HG03342 (cell line): ENCODE measurements at regions not wholly inside any gene's neighbourhood (a gene's known extent, or its start where the extent isn't known, plus 50 kb on each side); places are given as distances from the start of the nearest gene placed in this dataset.

ENCODE experiments used
- ATAC-seq: cut with Tn5 transposase; IDR thresholded peaks from one replicate; pipeline ENCODE4 v1.9.1; 2021; ENCODE audit warnings: mild to moderate bottlenecking, moderate library complexity; ENCODE audit not compliant: unreplicated experiment

DNA sequence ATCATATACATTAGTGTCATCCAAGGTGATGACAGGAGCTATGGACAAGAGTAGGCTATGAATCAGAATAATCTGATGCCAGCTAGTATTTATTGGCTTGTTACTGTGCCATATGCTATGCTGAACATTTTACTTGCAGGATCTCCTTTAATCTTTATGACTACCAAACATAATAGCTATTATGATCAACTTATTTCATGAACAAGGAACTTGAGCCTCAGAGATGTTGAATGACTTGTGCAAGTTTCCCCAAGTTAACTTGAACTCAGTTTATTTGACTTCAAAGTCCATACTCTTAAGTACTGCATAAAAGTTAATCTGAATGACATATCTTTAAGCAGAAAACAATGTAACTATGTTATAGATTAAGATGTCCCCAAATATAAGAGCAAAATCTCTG lies 178.8 kb upstream of the ARHGAP20 start:
- no peak for ATAC-seq

DNA sequence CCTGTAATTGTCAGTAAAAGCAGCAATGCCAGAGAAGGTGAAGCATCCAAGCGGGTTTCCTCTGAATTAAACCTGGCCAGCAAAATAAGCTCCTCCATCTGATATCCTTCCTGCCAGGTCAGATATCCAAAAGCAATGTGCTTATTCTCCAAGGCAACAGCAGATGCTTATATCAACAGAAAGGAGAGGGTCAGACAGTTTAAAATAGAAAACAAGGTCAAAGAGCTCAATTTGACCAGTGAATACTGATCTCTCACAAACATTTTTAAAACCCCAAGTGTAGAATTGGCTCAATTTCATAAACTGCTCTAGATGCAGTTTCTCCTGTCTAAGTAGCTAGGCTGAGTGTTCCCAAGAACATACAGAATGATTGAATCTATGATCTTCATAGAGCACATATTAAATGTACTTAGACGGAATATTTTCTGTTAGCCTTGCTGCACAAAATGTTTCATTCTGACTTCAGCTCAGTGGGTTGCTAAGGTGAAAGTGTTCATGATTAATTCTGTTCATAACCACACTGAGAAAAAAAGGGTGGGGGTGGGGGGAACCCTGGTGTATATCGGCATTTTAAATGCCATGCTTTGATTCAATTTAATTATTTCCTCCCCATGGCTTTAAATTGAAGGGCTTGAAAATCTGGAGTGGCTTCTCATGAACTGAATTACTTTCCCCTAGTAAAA lies 174.2 kb upstream of the ARHGAP20 start:
- no peak for ATAC-seq

DNA sequence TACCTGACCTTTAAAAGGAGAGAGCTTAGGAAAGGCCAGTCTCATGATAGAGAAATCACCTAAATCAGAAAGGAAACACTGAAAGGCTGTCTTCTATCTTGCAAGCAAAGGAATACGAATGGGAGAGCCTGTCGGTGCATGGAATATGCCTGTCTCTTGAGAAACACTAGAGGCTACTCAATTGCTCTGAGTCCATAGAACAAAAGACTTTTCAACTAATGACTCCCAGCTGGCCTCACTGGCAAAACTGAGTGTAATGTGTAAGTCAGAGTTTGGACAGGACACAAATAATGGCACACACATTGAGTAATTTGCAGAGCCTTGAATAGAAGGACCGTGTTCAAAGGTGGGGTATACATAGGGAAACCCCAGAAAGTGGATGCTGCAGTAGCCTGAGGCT lies 171.0 kb upstream of the ARHGAP20 start:
- ATAC-seq, result no peak

DNA sequence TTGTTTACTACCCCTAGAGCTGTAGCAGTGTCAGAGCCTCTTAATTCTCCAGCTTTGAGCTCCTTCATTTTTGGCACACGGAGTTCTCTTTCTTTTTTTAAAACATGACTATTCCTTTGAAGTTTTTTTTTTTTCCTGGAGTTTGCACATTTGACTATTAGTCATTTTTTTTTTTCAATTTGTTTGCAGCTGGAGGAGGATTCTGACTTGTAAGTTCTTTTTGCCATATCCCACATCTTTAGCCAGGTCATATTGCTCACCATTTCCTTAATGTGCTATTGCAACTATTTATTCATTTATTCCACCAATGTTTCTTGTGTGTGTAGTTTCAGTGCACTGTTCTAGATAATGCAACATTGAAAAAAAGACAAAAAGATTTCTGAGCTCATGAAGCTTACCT lies 166.3 kb upstream of the ARHGAP20 start:
- no peak for ATAC-seq

DNA sequence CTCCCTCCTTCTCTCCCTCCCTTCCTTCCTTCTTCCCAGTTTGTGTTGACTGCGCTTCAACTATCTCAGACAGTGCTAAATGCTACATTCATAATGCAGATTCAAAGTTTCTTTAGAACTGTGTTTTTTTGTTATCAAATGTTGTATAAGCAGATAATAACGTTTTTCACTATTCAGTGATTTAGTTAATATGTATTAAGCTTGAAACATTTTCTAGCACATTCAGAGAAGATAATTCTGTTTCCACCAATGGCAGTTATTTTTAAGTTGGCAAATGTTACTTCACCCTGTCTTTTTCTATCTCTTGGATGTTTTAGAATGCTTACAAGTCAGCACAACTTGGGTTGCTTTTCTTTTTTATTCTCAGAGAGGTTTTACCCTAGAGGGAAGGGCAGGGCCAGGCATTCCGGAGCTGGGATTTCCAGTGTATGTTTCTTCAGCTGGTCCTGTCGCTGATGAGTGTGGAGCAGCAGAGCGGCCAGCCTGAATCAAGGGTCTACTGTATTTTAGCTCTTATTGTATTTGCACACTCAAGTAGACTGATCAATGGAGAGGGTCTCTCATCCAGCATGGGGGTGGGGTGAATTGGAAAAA lies 162.3 kb upstream of the ARHGAP20 start:
- ATAC-seq, result no peak

DNA sequence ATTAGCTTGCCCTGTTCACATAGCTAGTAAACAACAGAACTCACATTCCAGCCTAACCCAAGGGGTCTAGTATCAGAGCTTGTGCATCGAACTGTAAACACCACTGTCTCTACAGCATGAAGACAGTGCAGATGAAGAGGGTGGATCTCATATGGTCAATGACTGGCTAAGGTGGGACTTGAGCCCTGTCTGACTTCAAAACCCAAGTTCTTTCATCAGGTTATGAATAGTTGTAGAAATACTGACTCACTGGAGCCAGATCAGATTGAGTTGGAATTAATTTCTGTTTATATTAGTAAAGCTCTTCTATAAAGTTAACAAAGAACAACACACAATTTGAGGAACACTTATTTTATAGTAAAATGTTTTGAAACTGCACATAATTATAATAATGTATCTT lies 161.7 kb upstream of the ARHGAP20 start:
- no peak for ATAC-seq

DNA sequence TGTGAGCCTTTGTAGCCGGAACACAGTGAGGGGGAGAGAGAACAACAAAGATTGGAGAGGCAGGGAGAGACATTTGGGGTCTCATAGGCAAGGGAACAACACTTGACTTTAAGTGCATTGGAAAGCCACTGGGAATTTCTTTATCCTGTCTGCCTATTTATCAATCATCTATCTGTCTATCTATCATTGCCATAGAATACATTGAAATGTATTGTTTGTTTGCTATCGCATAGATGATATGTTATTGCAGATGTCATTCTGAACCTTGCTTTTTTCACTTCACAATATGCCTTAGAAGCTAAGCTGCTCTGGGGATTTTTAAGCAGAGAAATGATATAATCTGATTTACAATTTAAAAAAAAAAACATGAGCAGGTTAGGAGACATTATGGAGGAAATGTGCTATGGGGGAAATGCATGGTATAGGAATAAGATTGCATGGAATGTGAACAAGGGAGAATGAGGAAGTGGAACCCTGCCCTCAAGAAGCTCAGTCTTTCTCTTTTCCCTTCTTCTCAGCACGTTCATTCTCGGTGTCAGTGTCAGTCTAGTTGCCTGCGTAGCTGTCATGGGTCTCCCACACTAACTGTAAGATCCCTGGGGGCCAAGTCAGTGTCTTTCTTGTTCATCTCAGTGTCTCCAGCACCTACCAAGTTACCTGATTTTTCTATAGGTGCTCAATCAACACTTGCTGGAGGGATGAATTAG lies 158.7 kb upstream of the ARHGAP20 start:
- no peak for ATAC-seq

DNA sequence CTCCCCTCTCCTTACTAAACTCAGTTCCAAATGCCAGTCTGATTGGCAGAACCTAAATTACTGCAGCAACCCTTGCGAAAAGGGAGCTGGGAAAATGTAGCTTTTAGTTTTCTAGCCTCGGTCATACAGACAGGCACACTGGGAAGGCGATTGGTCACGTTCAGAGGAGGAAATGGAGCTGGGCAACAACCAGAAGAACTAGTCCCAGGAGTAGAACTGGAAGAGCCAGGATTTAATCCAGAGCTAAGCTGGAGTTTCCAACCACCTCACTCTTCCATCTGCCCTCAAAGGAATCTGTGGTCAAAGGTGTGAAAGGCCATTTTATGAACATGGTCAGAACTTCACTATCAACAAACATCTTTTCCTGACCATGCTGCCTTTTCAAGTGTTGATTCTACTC lies 155.7 kb upstream of the ARHGAP20 start:
- ATAC-seq, result no peak

DNA sequence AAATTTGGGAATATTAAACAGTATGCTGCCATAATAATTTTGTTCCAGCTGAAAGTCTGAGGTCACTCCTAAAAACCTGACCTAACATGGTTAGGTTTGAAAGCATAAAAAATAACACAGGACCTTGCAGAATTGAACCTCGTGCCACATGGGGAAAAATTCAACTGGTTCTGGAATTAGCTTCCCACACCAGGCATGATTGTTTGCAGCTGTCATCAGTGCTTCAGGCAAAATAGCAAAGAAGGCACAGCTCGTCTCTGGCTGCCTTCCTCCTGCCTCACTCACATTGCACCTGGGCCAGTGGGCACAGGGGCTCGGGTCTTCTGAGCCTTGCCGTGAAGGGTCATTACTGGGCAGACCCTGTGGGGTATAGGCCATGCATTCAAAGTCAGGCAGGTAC lies 153.8 kb upstream of the ARHGAP20 start:
- ATAC-seq, result no peak

DNA sequence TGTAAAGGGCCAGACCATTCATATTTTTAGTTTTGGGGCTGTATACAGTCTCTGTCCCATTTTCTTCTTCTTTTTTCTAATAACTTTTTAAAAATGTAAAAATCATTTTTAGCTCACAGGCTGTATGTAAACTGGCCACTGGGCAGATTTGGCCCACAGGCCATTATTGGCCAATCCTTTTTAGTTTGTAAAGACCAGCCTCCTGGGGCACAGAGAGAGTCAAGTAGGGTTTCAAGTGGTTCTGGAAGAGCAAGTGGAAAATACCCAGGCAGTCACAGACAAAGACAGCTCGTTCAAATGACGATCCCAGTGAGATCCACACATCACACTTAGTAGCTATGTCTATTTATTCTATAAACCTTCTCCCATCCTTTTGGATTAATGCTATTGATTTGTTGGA lies 150.2 kb upstream of the ARHGAP20 start:
- no peak for ATAC-seq

DNA sequence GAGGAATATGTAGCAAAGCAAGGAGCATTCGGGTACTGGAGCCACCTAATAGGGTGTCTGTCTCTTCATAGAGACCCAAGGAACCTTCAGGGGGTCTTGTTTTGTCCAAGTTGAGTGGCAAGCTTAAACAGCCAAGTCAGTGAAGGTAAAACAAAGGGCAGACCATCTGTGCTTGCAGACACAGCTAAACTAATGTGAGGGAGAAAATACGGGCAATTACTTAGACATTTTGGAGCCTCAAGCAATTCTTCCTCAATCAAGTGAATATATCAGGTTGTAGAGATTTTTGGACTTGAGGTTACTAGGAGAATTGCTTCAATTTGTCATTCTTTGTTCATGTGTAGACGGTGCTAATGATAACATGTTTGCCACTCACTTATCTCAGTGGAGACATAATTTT lies 148.2 kb upstream of the ARHGAP20 start:
- no peak for ATAC-seq

DNA sequence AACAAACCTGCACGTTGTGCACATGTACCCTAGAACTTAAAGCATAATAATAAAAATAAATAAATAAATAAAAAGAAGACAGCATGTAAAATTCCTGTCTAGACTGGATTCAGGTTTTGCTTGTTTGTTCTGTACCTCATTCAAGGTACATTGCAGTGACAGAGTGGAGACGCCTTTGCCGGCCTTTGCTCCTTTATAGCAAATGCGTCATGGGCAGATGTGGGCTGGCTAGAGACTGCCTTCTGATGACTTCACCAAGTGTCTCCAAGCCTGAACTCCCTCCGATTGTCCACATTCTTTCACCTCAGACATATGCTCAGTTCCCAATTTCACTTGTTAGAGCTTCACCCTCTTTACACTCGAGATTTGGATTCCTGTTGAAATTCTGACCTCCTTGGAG lies 147.8 kb upstream of the ARHGAP20 start:
- no peak for ATAC-seq

DNA sequence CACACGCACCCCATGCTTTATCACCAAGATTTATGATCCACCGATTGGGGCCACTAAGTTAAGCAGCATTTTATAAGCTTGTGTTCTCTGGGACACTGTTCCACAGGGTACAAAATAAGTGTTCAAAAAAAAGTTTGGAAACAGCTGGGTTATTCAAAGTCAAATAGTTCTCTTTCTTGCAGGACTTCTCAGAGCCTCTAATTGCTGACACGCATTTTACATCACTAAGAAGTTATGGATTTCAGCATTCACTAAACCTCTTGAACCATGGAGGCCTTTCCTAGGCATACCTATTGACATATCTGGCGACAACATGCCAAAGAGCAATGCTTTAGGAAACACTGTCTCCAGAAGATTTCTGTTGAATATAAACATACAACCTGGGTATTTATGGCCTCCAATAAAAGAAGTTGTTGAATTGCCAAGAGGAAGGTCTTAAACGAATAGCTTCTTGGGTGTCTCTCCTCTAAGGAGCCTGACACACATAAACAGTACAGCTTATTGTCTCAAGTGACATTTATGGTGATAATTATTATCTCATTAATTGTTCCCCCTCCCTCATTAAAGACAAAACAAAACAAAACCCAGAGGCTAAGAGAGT lies 147.1 kb upstream of the ARHGAP20 start:
- no peak for ATAC-seq

DNA sequence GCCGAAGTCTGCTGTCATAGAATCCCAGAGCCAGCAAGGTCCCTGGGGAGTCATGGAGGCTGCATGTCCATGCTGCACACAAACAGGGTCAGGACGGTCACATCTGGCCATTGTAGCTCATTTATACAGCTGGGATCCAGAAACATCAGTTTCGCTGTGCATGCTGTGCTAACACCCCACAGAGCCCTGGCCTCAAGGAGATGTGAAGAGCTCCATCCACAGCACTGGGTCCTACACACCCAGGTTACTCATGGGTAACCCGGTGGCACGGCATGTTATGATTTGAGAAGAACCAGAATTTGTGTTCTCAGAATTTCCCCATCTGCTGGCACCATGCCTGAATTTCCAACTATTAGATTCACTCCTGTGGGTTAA lies 146.3 kb upstream of the ARHGAP20 start:
- ATAC-seq, result peak; percentile 61

DNA sequence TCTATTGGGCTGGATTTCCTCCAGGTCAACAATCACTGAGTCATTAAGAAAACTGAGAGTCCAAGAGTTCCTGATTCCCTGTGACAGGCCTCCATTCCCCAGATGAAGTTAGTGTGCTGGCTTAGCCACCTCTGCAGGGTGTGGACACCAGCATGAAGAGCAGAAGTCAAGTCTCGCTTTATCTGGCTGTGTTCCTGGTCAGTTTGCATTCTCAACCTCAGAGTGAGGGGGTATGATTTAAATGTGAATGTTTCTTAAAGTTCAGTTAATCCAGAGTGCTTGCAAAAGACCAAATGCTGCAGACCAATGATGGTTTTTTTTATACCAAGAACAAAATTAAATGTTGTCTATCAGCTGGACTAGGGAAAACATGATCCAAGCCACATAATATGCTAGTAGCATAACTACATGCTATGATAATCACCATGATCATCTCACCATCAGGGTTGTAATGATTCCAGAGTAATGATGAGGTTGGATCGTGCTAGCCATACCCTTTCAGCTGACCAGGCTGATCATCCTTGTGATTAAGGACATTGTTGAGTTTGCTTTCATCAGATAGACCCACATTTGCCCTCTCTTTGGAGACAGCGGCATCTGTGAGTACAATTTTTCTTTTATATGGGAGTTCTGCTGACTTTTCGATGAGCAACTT lies 145.8 kb upstream of the ARHGAP20 start:
- ATAC-seq, result peak; percentile 7

DNA sequence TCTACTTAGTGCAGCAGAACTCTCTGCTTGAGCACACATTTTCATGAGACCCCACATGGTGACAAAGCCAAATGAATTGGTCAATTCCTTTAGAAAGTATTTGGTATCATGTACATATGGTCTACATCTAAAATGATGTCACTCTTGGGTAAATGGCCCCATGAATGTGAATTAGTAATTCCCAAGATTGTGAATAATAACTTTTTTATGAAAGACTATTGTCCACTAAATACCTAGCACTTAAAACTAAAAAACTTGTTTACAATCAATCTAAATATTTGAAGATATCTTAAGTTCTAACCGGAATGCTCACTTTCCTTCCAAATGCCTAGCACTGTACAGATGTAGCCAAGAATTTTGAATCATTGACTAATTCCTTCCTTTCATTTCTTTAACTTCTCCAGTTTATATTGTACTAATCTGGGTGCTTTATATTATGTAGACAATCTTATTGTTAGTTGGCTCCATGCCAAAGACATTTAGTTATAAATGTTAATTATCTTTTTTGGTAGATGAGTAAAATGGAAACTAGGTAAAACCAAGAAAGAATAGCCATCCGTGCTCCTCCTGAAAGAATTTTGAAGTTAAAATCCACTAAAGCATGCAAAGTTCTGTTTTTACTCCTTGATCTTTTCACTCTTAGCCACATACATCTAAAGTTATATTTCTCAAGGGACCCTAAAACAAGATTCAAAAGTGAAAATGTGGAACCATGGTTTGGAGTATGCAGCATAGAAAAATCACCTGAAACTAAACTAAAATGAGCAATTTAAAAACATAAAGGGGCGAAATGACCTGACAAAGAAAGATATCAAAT lies 145.0 kb upstream of the ARHGAP20 start:
- peak; percentile 51 for ATAC-seq

DNA sequence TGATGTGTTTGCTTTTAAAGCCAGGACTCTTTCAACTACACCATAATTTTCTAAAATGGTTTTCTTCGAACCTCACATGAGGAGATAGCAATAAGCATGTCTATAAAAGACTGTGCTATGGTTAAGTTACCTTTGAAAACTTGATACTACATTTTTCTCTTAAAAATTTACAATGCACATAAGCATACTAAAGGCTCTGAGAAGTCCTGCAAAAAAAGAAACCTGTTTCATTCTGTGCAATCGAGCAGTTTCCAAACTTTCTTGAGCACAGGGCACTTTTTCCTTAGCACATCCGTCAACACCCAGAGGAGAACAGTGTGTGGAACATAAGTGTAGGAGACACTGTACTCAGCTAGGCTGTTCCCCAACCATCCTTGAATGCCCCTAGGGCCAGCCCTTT lies 144.1 kb upstream of the ARHGAP20 start:
- ATAC-seq, result no peak

DNA sequence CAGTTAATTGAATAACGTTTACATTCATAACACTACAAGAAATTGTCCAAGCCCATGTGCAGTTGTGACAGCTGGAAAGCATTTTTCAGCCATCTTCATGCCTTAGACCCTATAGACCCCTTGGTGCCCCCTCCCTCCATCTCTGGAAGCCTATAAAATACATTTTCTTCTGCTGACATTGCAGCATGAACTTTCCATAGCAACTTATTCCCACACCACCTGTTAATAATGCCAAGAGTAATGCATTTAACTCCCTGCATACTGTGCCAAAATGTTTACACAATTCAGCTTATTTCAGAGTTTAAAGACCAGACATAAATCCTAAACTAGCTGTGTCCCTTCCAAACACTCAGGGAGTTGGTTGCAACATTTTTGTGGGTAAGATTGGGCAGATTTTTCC lies 143.0 kb upstream of the ARHGAP20 start:
- no peak for ATAC-seq

DNA sequence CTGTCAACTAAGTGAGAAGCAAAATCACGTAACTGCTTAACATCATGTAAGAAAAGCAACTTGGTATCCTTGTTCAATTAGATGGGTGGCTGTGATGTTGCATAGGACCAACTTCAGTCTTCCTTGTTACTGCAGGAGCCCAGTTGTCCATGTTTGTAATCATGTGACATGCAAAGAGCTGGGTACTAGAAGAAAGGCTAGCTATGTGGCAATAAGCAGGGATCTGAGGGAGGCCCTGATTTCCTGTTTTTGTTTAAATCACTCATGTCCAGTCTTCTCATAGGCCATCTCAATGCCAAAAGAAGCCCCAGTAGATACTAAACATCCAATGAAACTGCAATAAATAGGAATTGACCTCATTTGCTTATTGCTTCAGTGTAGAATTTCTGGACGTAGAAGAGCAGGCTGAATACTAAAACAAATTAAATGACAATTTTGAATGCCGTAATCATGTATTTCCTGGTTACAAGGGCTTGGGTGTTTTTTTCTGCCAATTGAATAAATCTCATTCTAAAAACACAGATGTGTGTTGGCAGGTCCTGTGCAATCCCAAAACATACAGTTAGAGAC lies 140.8 kb upstream of the ARHGAP20 start:
- no peak for ATAC-seq

DNA sequence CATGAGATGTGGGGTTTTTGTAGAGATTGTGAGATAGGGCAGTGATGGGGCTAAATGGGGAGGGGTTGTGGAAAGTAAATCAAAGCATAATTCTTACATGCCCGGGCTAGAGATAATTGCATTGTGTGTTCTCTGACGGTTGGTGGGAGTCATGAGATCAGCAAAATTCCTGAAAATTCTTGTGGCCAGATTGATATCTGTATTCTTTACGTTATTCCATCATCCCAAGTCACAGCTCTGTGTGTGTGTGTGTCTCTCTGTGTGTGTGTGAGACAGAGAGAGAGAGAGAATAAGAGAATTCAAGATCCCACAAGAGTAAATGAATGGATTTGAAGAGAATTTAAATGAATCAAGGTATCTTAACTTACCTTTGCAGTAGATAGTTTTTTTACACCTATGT lies 138.6 kb upstream of the ARHGAP20 start:
- no peak for ATAC-seq
